Activated CD4-positive, alpha-beta T cell treated with anti-CD3 and anti-CD28 coated beads for 4 hours (primary cell): ENCODE measurements at regions not wholly inside any gene's neighbourhood (a gene's known extent, or its start where the extent isn't known, plus 50 kb on each side); places are given as distances from the start of the nearest gene placed in this dataset.
"Not testable (repeated sequence)": the region's sequence is repeated elsewhere in the genome, so short reads cannot be mapped to it uniquely, and the experiment has no call there.

ENCODE experiments used
- DNase-seq, 2 donors: peaks; one replicate each; pipeline ENCODE4 v3.0.0-alpha.2; 2020

DNA sequence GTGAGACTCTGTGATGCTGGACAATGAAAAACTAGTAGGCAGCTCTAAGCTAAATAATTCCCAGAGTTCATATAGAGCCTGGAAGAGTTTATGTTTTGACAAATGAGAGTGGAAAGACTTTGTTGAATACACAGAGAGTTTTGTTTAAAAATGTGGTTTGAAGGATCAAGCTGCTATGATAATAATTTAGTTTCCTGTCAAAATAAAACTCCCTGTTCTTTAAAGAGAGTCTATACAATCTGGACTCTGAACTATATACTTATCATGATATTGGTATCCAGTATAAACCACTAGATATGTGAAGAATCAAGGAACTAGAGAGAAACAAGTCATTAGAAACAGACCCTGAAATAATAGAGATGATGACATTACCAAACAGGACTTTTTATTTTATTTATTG, 158.6 kb downstream of the C4orf33 start:
- DNase-seq: no peak

DNA sequence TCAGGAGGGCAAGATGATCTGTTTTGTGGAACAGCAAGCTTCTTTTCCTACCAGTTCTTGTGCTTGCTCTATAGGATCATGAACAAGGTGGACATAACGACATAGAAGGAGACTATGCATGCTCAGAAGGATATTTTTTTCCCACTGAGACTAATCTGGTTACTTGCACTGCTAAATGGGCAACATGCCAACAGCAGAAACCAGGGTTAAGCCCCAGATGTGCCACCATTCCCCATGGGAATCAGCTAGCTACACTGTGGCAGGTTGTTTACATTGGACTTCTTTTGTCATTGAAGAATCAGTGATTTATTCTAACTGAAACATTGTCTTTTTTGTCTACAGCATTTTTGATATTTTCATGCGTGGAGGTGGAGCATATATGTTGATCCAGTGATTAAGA, 165.6 kb downstream of the C4orf33 start:
- DNase-seq: no peak

GRCh38 chr4:129264008-129264657, 168.2 kb downstream of the C4orf33 start:
- no peak for DNase-seq

DNA sequence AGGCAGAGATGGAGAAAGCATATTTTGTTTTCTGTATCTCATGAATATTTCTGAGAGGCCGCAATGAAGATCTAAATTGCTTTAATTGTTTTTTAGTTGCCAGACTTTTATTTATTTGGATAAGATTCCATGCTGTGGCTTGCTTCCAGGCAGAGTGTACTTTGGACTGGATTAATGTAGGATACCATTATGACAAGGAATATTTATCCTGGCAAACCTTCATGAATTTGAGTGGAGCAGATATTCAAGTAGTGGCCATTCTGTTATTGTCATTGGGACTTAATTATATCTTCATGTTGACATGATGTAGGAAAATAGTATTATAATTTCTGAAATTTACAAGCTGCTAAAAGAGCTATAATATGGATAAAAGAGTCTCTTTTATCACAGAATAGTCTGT, 182.9 kb downstream of the C4orf33 start:
- no peak for DNase-seq

DNA sequence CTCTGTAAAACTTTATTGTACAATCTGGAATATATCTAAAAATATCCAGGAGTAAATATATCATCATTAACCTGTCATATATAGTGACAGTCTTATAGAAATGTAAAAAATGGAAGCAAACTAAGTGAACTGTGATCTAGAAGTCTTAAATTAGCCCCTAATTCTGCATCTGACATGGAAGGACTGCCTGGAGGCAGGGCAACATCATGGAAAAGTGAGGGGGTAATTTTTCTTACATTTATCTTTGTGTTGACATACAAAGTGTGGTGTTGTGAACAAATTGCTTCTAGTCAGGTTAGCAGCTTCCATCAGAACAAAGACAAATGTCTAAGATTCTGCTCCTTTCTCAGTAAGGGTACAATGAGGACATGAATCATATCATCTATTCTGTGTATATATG, 186.3 kb downstream of the C4orf33 start:
- no peak for DNase-seq

DNA sequence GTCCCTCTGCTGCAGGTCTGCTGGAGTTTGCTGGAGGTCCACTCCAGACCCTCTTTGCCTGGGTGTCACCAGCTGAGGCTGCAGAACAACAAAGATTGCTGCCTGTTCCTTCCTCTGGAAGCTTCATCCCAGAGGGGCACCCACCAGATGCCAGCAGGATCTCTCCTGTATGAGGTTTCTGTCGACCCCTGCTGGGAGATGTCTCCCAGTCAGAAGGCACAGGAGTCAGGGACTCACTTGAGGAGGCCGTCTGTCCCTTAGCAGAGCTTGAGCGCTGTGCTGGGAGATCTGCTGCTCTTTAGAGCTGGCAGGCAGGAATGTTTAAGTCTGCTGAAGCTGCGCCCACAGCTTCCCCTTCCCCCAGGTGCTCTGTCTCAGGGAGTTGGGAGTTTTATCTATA, 196.2 kb downstream of the C4orf33 start:
- DNase-seq: not testable (repeated sequence)

DNA sequence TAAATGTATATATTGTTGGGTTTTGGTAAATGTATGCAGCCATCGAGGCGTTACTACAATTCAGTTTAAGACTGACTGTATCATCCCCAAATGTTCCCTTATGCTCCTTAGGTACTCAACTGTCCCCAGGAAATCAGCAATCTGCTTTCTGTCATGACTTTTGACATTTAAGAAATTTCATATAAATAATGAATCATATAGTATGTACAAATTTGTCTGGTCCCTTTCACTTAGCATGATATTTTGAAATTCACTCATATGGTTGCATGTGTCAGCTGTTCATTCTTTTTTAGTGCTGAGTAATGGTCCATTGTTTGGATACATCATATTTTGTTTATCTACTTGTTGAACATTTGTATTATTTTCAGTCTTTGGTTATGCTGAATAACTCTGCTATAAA, 218.8 kb downstream of the C4orf33 start:
- DNase-seq: no peak

GRCh38 chr4:129322920-129323319, 227.0 kb downstream of the C4orf33 start:
- no peak for DNase-seq

GRCh38 chr4:129323658-129324057, 227.7 kb downstream of the C4orf33 start:
- DNase-seq: no peak

- DNase-seq: no peak
Measured at GRCh38 chr4:129326571-129327460, 230.9 kb downstream of the C4orf33 start.

- no peak for DNase-seq
Measured at GRCh38 chr4:129327637-129328036, 231.7 kb downstream of the C4orf33 start.

DNA sequence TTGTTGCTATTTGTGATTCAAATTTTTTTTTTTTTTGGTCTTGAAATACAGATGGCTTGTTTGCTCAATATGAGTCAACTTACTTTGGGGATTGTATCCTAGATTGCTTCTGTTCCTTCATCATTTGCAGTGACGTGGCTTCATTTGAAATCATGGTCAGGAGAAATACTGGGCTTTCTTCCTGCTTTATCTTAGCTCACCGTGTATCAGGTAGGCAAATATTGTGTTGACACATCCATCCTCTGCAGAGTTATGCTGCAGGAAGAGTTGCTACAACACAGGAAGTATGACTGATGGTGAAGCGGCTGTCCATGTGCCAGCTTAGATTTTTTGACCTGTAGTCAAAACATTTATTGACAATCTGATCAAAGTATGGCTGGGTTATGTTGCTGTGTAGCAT, 232.2 kb downstream of the C4orf33 start:
- DNase-seq: no peak

- DNase-seq: no peak
Measured at GRCh38 chr4:129334136-129334535, 238.2 kb downstream of the C4orf33 start.

GRCh38 chr4:129335276-129335675, 239.3 kb downstream of the C4orf33 start:
- no peak for DNase-seq

DNA sequence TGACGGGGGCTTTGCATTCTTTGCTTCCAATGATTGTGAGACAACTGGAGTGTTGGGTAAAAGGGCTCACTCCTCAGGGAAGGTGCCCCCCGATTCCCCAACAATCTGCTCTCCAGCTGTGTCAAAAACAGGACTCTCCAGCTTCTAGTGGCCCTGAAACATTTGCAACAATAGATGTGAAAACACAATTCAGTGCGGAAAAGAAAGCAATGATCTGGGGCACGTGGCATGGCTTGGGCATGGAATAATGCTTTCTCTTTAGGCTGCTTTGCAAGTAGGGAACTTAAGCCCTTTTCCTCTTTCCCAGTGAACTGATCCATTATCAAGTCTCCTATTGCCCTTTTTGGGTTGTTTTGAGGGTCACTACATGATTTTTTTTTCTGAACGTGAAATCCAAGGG, 239.9 kb downstream of the C4orf33 start:
- DNase-seq: no peak

DNA sequence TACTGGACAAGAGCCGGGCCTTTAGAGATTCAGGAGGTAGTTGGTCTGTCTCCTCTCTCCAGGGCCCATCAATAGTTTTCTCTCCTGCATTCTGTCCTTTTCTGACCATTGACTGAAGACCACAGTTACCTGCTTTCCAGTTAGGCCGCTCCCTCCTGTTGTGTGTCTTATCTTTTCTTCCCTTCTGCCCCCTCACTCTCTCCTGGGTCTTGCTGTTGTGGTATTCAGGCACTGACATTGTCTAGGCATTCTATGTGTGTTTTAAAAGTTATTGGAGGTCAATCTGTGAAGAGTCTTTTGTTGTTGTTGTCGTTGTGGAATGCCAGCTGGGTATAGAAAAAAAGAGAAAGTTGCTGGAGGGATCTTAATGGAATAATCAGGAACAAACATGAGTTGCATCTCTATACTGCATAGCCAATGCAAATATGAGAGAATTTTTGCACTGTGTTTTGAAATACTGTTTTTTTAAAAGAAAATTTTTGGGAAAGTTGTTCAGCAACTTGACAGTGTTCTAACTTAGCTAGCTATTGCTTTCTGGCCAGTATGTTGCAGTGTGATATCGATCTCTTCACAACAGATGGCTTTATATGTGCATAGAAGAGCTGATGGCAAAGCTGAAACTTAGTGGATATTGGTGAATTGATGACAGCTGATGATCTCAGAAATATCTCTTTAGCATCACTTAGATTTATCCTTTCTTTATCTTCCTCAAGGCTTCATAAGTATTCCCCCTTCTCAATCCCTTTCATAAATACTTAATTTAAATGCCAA, 240.7 kb downstream of the C4orf33 start:
- DNase-seq: no peak

- DNase-seq: no peak
Measured at GRCh38 chr4:129337228-129337620, 241.3 kb downstream of the C4orf33 start.

DNA sequence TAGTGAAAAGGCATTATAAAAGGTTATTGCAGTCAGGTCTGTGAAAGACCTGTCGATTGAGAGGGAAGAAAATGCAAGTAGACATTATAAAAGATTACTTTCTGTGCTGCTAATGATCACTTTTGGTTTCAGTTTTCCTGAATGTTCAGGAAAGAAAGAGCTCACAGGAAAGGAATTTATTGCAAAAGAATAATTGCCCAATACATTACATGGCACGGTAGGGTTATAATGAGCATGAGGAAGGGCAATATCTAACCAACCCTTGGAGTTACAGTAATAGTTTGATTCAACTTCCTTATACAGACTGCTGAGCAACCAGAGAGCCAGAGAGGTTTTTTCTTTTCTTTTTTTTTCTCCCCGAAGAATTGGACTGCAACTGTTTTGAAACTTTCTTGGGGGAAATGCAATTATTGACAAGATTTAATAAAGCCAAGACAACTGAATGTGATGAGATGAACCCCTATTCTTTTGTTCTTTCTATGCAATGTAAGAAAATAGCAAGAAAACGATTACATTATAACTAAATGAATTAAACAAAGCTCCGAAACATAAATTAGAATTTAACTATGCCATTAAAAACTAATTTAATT, 247.0 kb downstream of the C4orf33 start:
- no peak for DNase-seq

DNA sequence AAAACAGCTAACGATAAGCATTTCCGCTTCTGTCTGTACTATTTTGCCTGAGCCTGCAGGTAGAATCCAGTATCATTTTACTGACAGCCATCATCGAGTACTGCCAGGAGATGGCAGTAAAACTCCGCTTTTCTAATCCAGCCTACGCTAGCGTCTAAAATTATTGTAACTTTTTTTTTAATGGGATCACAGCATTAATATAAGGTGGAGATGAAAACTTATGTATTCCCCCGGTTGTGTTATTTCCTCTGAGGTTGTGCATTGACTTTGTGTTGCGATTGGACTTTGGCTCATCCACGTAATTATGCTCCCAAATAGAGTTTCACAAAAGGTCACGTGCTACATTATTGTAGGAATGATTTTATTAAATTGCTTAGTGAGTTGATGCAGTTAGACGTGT, 248.1 kb downstream of the C4orf33 start:
- no peak for DNase-seq

DNA sequence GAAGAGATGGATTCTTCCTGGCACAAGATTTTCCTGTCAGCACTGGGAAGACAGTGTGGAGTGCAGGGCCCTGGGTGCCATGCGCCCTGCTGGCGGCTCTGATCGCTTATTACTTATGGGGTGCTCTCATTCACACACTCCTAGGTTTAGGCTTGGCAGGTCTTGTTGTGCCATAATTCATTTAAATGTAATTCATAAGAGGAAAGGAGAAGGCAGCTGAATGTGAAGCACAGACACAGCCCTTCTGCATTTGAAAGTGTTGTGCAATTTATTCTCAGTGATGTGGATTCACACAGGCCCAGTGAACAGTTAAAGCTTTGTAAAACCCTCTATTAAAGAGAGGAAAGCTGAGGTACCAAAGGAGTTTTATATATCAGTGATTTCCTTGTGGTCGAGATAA, 249.7 kb downstream of the C4orf33 start:
- no peak for DNase-seq

- no peak for DNase-seq
Measured at GRCh38 chr4:129346036-129346435, 250.1 kb downstream of the C4orf33 start.

DNA sequence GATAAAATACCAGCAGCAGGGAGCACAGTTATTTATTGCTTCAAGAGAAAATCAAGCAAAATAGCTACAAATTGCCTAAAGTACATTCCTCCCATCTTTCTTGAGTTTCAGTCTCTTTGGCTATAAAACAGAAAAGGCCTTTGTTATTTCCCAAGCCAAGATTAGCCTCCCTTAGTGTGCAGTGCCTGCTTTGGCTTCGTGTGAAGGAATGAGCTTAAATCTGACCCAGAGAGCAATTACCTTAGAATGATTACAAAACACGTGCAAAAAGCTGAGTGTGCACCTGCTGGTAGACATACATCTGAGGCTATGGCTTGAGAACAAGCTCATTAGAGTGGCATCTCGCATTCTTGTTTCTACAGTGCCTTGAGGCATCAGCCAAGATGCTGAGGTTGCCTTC, 250.8 kb downstream of the C4orf33 start:
- DNase-seq: no peak
